ENCODE measurements at regions not wholly inside any gene's neighbourhood (a gene's known extent, or its start where the extent isn't known, plus 50 kb on each side); places are given as distances from the start of the nearest gene placed in this dataset.
"Not testable (repeated sequence)": the region's sequence is repeated elsewhere in the genome, so short reads cannot be mapped to it uniquely, and the experiment has no call there.

DNA sequence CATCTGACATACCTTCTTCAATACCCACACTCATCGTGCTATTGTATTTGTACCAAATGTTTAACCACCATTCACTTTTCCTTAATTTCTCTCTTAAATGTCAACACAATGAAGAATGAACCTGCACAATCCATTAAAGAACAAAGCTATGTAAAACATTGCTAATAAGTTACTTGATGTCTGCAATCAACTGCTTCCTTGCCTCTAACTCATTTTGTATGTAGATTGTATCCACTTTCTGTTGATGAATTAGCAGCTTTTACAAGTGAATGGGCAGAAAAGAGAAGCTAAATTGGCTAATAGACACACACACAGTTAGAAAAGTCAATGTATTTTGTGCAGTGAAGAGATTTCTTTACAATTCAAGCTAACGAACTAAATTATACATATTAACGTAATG, 212.5 kb upstream of the NDST3 start:
- no peak for DNase-seq

DNA sequence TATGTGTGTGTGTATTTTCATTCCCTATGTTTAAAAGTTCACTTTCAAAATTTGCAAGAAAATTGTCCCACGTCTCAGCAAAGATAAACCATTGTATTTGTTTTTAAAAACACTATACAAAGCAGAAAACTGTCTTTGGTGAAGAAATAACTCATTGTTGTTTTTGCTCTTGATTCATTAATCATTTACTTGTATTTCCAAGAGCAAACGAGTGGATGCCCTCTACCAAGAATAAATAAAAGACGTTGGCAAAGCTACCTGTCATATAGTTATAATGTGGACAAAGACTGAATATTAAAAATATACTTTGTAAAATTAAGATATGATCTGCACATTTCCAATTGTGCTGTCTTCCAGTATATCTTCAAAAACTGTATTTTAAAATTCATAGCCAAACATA, 210.9 kb upstream of the NDST3 start:
- no peak for DNase-seq

- DNase-seq: no peak
These were observed 208.7 kb upstream of the NDST3 start for GRCh38 chr4:117825600-117825999.

DNA sequence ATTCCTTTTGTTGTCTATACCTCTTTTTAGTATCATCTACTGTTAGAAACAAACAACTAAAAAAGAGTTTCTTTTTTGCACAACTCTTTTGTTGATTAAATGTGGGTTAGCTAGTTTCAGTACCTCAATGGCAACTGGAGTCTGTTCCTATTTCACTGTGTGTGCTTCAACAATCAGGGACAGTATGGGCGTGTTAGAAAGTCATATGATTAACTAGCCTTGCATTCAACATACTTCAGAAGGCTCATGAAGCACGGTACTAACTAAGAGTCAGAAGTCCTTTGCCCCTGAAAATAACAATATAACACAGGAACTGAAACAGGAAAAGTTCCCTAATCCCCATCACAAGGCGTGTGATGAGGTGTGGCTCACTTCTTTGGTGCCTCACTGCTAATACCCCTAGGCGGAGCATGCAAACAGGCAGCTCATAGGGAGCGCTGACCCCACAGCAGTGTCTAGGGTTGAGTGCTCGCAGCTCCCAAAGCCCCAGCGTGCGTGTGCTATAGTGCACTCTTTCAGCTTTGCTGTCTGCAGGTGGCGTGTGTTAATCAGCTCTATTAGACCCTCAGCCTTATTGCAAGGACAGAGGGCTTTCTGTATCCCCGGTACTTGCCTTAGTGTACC, 203.1 kb upstream of the NDST3 start:
- no peak for DNase-seq

GRCh38 chr4:117835566-117835965, 198.7 kb upstream of the NDST3 start:
- DNase-seq: no peak

- no peak for DNase-seq
These were observed 189.7 kb upstream of the NDST3 start for GRCh38 chr4:117844594-117844993.

- no peak for DNase-seq
These were observed 189.0 kb upstream of the NDST3 start for GRCh38 chr4:117845270-117845669.

- DNase-seq: no peak
These were observed 186.4 kb upstream of the NDST3 start for GRCh38 chr4:117847849-117848248.

DNA sequence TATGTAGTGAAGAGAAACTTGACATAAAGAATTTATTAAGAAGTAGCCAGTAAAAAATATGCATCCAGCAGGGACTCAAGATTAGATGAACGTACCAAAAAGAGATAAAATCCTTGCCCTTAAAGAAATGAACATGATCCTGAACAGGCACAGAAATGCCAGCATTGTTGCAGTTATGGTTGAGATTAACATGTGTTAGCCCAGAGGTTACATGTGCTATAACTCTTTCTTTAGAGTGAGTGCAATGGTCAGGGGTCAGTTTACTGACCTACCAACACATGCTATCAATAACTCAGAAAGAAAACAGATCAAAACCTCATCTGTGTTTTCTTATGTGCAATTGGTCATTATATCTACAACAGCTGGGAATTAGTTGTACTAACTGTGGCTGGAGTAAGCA, 166.1 kb upstream of the NDST3 start:
- DNase-seq: no peak

GRCh38 chr4:117873779-117874178, 160.5 kb upstream of the NDST3 start:
- no peak for DNase-seq

DNA sequence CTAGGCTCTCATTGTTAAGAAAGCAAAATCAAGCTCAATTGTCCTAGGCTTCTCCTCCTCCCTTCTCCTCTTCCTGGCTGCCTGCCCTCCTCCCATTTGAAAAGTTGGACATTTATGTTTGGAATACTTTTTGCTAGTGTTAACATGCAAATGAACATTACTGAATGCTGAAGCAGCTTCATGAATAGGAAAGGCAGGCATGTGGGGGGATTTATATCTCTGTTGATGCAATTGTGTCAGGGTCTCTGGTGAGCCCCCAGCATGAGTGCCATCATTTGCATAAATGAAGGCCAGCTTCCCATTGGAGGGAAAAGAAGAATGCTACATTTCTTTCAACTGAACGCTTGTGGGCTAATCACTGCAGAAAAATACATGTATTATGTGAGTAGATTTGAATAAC, 160.1 kb upstream of the NDST3 start:
- no peak for DNase-seq

DNA sequence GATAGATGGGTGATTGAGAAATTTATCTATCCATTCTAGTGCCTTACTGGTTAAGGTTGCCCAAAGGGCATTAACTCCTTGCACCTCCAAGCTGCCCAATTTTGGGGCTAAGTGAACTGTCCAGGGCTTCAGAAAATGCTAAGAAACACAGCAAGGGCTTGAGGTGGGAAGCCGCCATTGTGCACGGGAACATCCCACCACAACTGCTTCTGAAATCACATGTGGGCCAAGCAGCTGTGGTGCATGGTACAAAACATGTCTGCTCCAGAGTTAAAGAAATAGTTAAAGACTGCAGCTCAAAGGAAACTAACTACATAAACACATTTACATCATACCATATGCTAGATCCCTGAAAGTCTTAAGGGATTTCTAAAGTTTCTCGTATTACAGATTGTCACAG, 144.3 kb upstream of the NDST3 start:
- DNase-seq: no peak

- no peak for DNase-seq
These were observed 141.1 kb upstream of the NDST3 start for GRCh38 chr4:117893207-117893606.

DNA sequence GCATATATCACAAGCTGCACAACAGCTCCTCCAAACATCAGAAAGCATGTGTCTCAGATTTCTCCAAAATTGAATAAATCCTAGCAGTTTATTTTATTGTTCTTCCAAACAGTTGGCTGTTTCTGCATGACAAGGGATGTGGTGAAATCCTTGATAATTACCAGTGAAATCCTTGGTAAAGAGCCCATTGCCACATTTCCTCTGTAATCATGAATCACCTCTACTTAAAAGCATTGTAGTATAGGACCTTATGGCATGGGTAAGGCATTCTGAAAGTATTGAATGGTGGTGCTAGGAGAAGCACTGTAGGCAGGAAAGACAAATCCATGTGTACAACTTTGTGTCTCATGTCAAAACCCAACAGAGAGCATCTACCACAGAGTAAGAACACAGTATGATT, 135.8 kb upstream of the NDST3 start:
- no peak for DNase-seq

- no peak for DNase-seq
These were observed 133.5 kb upstream of the NDST3 start for GRCh38 chr4:117900832-117901231.

DNA sequence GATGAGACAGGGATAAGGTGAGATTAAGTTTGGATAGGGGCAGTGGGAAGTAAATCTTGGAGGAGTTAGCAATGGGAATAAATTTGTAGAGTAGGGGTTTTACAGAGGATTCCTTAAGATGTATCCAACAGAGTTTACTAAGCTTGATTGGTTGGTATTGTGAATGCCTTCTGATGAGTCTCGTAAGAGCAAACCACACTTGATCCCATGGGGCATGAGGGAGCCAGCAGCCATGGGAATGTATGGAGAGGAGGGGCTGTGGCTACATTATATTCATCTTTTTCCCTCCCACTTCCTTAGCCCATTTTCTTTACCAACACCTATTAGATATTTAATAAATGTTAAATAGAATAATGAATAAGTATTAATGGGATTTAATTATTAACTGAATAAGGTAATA, 126.6 kb upstream of the NDST3 start:
- no peak for DNase-seq

DNA sequence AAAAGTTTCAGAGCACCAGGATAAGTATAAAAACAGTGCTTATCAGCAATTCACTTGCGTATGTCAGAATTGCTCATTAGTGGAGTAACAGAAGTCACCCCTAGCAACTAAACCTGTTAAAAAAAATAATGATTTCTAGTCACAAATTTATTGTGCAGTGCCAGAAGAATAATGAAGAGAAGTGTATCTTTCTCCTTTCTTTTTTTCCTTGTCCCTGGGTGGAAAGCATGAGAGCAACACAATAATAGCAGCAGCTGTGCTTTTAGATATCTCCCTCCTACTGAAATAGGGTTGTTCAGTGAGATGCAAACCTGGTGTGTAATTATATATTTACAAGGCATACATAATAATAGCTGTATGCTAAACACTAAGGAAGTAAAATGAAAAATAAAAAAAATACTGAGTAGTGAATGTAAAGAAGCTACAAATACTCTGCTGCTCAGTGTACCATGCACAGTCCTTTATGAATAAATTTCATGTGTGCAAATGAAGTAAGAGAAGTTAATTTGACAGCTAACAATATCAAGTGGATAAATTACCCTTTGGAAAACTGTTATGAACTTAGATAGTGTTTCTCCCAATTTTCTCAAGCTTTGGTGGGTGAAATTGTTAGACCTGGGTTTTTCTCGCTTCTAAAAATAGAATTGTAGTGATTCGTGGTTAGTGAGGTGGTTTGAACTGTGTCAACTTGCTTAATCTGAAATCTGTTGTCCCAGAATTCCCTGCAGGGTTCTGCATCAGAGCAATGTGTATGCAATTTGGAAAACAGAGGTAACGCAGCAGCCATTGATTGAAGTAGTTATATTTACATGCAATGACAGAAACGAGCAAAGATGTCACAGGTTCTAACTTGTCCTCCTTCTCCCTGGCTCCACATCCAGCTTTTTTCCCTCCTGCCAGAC, 125.7 kb upstream of the NDST3 start:
- DNase-seq: peak; percentile 29

DNA sequence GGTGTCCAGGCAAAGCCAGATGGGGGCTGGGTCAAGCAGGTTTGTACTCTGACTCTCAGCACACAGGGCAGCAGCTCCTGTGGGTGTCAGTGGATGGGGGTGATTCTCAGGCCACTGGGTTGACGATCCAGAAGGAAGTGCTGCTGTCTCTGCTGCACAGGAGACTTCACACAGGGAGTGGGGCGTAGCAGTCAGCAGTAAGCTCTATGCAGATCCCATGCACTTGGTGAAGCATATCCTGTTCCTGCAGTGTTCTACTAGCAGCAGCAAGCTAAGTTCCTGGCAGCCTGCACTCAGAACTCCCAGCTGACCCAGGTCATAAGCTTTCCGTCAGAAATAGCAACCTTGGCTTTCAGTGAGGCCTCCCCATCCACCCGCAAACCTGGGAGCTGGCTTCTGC, 117.6 kb upstream of the NDST3 start:
- no peak for DNase-seq

DNA sequence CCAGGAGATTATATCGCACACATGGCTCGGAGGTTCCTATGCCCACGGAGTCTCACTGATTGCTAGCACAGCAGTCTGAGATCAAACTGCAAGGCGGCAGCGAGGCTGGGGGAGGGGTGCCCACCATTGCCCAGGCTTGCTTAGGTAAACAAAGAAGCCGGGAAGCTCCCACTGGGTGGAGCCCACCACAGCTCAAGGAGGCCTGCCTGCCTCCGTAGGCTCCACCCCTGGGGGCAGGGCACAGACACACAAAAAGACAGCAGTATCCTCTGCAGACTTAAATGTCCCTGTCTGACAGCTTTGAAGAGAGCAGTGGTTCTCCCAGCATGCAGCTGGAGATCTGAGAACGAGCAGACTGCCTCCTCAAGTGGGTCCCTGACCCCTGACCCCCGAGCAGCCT, 112.0 kb upstream of the NDST3 start:
- not testable (repeated sequence) for DNase-seq

DNA sequence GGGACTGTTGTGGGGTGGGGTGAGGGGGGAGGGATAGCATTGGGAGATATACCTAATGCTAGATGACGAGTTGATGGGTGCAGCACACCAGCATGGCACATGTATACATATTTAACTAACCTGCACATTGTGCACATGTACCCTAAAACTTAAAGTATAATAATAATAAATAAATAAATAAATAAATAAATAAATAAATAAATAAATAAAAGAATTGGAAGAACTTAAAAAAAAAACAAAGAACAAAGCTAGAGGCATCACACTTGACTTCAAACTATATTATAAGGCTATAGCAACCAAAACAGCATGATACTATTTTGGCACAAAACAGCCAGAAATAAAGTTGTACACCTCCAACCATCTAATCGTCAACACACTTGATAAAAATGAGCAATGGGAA, 106.5 kb upstream of the NDST3 start:
- not testable (repeated sequence) for DNase-seq

DNA sequence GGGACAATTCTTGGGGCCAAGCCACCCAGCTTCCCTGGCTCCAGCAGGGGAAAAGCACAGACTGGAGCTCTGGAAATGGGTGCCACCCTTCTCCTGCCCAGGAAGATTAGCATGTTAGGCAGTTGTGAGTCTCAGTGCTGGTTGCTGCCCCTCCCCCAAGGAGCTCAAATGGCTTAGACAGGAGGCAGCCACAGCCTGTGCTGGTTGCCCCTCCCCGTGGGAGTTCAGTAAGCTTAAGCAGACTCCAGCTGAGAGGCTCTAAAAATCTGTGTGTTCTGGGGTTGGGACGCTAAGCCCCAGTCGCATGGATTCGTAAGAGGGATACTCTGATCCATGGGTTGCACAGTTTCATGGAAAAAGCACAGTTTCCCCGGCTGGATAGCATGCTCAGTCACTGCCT, 92.7 kb upstream of the NDST3 start:
- DNase-seq: no peak

- no peak for DNase-seq
These were observed 84.7 kb upstream of the NDST3 start for GRCh38 chr4:117949621-117950020.

DNA sequence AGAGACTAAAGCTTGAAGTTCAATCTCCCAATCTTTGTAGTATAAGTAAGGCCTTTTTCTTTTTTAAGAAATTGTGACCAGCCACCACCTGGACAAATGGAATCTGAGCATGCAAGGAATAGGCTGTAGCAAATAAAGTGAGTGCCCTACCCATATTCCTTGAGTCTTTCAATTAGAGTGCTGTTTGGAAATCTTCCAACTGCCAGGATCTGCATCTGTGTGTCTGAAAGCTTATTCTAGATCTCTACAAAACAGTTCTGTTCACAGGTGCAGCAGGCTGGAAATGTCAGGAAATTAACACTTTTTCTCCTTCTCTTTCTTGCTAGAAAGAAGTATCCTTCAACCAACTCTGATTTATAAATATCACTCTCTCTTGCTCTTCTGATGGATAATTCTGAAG, 76.7 kb upstream of the NDST3 start:
- DNase-seq: no peak

DNA sequence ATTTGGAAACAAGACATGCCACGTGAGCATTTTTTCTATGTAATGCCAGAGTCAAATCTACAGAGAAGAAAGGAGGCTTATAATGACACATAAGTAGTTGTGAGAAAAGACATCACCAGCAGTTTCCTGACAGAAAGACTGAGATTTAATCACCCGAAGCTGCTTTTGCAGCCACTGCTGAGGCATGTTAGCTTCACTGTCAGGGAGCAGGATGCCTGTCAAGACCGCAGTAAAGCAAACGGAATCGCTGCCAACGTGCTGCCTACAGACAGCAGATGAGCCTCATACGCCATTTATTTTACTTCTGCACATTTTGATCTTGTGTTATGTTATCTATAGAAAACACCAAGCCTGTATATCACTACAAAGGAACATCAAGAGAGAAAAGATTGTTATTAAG, 68.7 kb upstream of the NDST3 start:
- DNase-seq: peak; percentile 15

GRCh38 chr4:117968606-117969005, 65.7 kb upstream of the NDST3 start:
- no peak for DNase-seq

All from NCI-H2227 treated with DMSO at 0.1 percent for 48 hours (cell line).